ENCODE measurements at regions not wholly inside any gene's neighbourhood (a gene's known extent, or its start where the extent isn't known, plus 50 kb on each side); places are given as distances from the start of the nearest gene placed in this dataset.
"Not testable (repeated sequence)": the region's sequence is repeated elsewhere in the genome, so short reads cannot be mapped to it uniquely, and the experiment has no call there.

- not testable (repeated sequence) for TF ChIP-seq EZH2 (IDR thresholded peaks at IDR 0.05; ENCODE audit: borderline replicate concordance, low read depth, low read length, poor library complexity, severe bottlenecking); CTCF (conservative IDR thresholded peaks at IDR 0.05; ENCODE audit: low read depth, low read length)
Measured at GRCh38 chrX:63160994-63161393, 190.1 kb downstream of the SPIN4 start.
